ENCODE measurements at regions not wholly inside any gene's neighbourhood (a gene's known extent, or its start where the extent isn't known, plus 50 kb on each side); places are given as distances from the start of the nearest gene placed in this dataset.

DNA sequence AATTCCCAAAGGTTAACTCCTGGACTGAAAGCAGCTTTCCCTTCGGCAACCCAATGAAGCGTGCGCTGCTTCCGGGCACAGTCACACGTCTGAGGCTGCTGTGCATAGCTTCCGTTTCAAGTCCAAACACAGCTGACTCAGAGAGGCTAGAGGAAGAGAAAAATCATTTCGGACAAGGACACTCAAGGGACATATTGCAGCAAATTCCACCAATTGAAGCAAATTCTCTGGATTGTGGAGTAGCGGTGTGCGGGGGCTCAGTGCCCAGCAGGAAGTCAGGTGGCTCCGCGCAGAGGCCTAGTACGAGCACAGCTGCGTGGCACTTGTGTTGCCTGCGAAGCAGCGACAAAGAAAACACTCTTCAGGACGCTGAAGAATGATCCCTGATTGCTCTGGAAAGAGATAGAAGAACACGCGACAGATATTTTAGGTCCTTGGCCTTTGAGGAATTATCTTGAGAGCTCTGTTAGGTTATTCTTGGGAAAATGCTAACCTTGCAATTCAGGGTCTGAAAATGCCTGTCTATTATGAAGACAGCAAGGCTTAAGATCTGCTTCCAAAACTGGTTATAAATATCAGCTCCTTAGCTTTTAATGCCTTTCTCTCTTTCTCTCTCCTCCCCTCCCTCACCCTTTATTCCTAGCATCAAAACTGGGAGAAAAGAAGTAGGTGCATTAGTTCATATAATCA lies 352.6 kb upstream of the DLGAP1 start:
- Histone ChIP-seq H3K4me3 (replicated peaks; ENCODE audit: insufficient read depth, low read length) (no peak overlapping the region), H3K27me3 (ENCODE audit: insufficient read depth, poor library complexity, severe bottlenecking) (no peaks in the 10 kb centered on the region), H3K27ac (replicated peaks) (no peak overlapping the region)
- DNase-seq (ENCODE audit: low read depth in 1 of 2, low spot score in 1 of 2), result no peak
- TF ChIP-seq CTCF (IDR thresholded peaks at IDR 0.05; ENCODE audit: insufficient read depth, low read length) (no peak), POLR2AphosphoS5 (IDR thresholded peaks at IDR 0.05; ENCODE audit: low read depth) (no peak), SPI1 (IDR thresholded peaks at IDR 0.05; ENCODE audit: borderline replicate concordance, low read depth) (no peak), GABPA (IDR thresholded peaks at IDR 0.05; ENCODE audit: low read depth) (no peak)
- TF ChIP-seq, protein P1, sequence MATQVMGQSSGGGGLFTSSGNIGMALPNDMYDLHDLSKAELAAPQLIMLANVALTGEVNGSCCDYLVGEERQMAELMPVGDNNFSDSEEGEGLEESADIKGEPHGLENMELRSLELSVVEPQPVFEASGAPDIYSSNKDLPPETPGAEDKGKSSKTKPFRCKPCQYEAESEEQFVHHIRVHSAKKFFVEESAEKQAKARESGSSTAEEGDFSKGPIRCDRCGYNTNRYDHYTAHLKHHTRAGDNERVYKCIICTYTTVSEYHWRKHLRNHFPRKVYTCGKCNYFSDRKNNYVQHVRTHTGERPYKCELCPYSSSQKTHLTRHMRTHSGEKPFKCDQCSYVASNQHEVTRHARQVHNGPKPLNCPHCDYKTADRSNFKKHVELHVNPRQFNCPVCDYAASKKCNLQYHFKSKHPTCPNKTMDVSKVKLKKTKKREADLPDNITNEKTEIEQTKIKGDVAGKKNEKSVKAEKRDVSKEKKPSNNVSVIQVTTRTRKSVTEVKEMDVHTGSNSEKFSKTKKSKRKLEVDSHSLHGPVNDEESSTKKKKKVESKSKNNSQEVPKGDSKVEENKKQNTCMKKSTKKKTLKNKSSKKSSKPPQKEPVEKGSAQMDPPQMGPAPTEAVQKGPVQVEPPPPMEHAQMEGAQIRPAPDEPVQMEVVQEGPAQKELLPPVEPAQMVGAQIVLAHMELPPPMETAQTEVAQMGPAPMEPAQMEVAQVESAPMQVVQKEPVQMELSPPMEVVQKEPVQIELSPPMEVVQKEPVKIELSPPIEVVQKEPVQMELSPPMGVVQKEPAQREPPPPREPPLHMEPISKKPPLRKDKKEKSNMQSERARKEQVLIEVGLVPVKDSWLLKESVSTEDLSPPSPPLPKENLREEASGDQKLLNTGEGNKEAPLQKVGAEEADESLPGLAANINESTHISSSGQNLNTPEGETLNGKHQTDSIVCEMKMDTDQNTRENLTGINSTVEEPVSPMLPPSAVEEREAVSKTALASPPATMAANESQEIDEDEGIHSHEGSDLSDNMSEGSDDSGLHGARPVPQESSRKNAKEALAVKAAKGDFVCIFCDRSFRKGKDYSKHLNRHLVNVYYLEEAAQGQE (IDR thresholded peaks at IDR 0.05; ENCODE audit: insufficient replicate concordance, low read depth), result no peak

DNA sequence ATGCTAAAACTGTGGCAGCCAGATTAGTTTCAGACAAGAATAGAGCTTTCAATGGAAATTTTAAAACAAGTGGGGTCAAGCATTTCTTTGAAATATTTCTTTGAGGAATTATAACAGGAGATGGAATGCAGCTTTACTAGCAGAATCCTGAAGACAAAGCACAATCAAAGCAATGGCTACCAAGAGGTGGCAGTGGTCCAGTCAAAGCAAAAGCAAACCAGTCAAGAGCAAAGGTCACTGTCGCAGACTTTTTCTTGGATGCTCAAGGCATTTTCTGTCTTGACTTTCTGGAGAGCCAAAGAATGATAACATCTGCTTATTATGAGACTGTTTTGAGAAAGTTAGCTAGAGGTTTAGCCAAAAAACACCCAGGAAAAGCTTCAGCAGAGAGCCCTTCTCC lies 351.2 kb upstream of the DLGAP1 start:
- H3K4me3 ChIP-seq (replicated peaks; ENCODE audit: insufficient read depth, low read length), result no peak overlapping the region
- H3K27ac ChIP-seq (replicated peaks), result no peak overlapping the region
- no peak for TF ChIP-seq CTCF (IDR thresholded peaks at IDR 0.05; ENCODE audit: insufficient read depth, low read length)
- TF ChIP-seq POLR2AphosphoS5 (IDR thresholded peaks at IDR 0.05; ENCODE audit: low read depth), result no peak
- no peak for TF ChIP-seq SPI1 (IDR thresholded peaks at IDR 0.05; ENCODE audit: borderline replicate concordance, low read depth)
- no peak for TF ChIP-seq GABPA (IDR thresholded peaks at IDR 0.05; ENCODE audit: low read depth)
- TF ChIP-seq, protein P1 (IDR thresholded peaks at IDR 0.05; ENCODE audit: insufficient replicate concordance, low read depth), result no peak
- DNase-seq (ENCODE audit: low read depth in 1 of 2, low spot score in 1 of 2), result no peak
- no peaks in the 10 kb centered on the region for H3K27me3 ChIP-seq (ENCODE audit: insufficient read depth, poor library complexity, severe bottlenecking)

GRCh38 chr18:4802296-4802695 lies 347.2 kb upstream of the DLGAP1 start:
- DNase-seq (ENCODE audit: low read depth in 1 of 2, low spot score in 1 of 2), result no peak
- Histone ChIP-seq H3K4me3 (replicated peaks; ENCODE audit: insufficient read depth, low read length) (no peak overlapping the region), H3K27me3 (ENCODE audit: insufficient read depth, poor library complexity, severe bottlenecking) (no peaks in the 10 kb centered on the region), H3K27ac (replicated peaks) (no peak overlapping the region)
- TF ChIP-seq CTCF (IDR thresholded peaks at IDR 0.05; ENCODE audit: insufficient read depth, low read length) (no peak), SPI1 (IDR thresholded peaks at IDR 0.05; ENCODE audit: borderline replicate concordance, low read depth) (no peak), POLR2AphosphoS5 (IDR thresholded peaks at IDR 0.05; ENCODE audit: low read depth) (no peak)
- TF ChIP-seq, protein P1 (IDR thresholded peaks at IDR 0.05; ENCODE audit: insufficient replicate concordance, low read depth), result no peak
